Spleen (tissue), 7 donors: ENCODE measurements at regions not wholly inside any gene's neighbourhood (a gene's known extent, or its start where the extent isn't known, plus 50 kb on each side); places are given as distances from the start of the nearest gene placed in this dataset.

Experiments
- CTCF ChIP-seq, 11 experiments: fragments of 200-600 bp in 7 of 11; fragments of 450-650 bp in 4 of 11; sonication (generic) in 4 of 11; IDR thresholded peaks in 8 of 11; conservative IDR thresholded peaks in 3 of 11; 1 replicate in 7 of 11; 2 replicates in 4 of 11; pipeline versions ENCODE4 v1.4.0 to v1.8.0; 2016 to 2021; ENCODE audit warnings: antibody characterized with exemption in 11 of 11, inconsistent platforms in 4 of 11, mild to moderate bottlenecking in 1 of 11
- POLR2AphosphoS5 ChIP-seq, 3 donors: sonication (generic); formaldehyde crosslinking; IDR thresholded peaks; one replicate each; pipeline ENCODE4 v1.5.1; 2017; ENCODE audit warnings: antibody characterized with exemption in 3 of 3
- donor health status: DM: no; HTN: no; CAD: no; lungs with moderate emphysema.
- donor health status: DM: no; HTN: no; CAD: no.
- donor health status: DM: no; HTN: no; CAD: no.

DNA sequence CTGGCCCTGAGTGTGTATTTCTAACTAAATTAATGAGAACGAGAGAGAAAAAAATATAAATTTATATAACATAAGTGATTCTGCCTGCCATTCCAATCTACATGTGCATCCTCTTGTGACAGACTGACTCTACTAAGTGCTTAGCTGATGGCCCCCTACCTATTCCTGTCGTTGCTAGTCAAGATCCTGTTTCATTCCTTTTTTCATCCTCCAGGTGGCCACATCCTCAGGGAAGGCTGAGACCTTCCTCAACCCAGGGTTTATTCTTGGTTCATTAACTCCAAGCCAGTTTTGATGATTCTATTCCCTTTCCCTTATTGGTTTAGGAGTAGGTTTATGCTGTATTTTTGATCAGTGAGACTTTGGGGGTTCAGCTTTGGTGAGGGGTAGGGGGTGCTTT is 201.3 kb downstream of the C9orf152 start:
- no peak for TF ChIP-seq CTCF (IDR thresholded peaks at IDR 0.05 in 8 of 11, conservative IDR thresholded peaks at IDR 0.05 in 3 of 11)
- no peak for TF ChIP-seq POLR2AphosphoS5 (IDR thresholded peaks at IDR 0.05)
